ENCODE measurements at regions not wholly inside any gene's neighbourhood (a gene's known extent, or its start where the extent isn't known, plus 50 kb on each side); places are given as distances from the start of the nearest gene placed in this dataset.

GRCh38 chr2:194395818-194396217 is 1261.2 kb upstream of the SLC39A10 start:
- TF ChIP-seq FOXM1 (IDR thresholded peaks at IDR 0.05; ENCODE audit: borderline replicate concordance, low read depth) (no peak), TAF1 (IDR thresholded peaks at IDR 0.05; ENCODE audit: low read depth) (no peak), EP300 (IDR thresholded peaks at IDR 0.05; ENCODE audit: borderline replicate concordance) (no peak), RAD21 (IDR thresholded peaks at IDR 0.05; ENCODE audit: low read depth) (no peak), TEAD4 (IDR thresholded peaks at IDR 0.05) (no peak), REST (IDR thresholded peaks at IDR 0.05; ENCODE audit: low read depth) (no peak), EGR1 (IDR thresholded peaks at IDR 0.05) (no peak), TCF12 (IDR thresholded peaks at IDR 0.05; ENCODE audit: low read depth) (no peak), NFIC (IDR thresholded peaks at IDR 0.05) (no peak), YY1 (IDR thresholded peaks at IDR 0.05; ENCODE audit: low read depth) (no peak), ZBTB7A (IDR thresholded peaks at IDR 0.05; ENCODE audit: low read depth) (no peak)
- TF ChIP-seq, protein P1, sequence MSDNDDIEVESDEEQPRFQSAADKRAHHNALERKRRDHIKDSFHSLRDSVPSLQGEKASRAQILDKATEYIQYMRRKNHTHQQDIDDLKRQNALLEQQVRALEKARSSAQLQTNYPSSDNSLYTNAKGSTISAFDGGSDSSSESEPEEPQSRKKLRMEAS (IDR thresholded peaks at IDR 0.05): no peak
- TF ChIP-seq, protein P2, sequence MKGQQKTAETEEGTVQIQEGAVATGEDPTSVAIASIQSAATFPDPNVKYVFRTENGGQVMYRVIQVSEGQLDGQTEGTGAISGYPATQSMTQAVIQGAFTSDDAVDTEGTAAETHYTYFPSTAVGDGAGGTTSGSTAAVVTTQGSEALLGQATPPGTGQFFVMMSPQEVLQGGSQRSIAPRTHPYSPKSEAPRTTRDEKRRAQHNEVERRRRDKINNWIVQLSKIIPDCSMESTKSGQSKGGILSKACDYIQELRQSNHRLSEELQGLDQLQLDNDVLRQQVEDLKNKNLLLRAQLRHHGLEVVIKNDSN (IDR thresholded peaks at IDR 0.05): no peak
